ENCODE measurements at regions not wholly inside any gene's neighbourhood (a gene's known extent, or its start where the extent isn't known, plus 50 kb on each side); places are given as distances from the start of the nearest gene placed in this dataset.

DNA sequence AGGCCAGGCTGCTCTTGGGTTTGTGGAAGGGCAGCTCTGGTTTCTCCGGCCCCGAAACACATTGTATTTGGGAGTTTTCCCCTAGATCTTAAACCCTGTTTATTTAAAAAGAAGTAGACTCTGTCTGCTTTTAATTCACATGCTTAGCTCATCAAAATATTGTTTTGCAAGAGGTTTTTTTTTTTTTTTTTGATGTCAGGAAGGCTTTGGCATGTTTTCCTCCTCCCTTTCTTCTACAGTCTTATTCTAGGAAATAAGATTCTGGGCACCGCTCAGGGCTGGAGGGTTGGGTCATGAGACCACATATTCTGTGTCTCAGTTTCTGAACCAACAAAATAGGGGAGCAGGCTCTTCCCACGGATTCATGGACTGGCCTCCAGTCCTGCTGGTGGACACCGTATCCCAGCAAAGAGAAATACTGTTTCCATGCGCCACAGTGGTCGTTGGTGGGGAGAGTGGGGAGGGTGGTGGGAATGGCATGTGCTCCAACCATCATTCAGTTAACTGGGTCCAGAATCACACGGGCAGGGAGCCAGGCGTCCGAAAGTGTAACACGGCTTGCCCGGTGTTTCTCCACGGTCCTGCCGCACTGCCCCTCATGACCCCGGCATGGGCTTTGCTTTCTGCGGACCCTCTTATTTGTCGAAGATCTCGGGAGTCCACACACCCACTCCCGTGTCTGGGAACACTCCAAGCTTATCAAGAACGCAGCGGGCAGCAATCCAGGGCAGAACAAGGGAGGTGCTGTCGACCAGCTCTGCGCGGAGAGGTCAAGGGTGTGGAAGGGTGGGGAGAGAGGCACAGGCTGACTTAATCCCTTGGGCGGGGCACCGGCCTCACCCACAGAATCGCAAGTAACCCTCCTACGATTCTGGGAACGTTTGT, 176.7 kb downstream of the GLI2 start:
- DNase-seq (ENCODE audit: insufficient read length, low spot score) (no peak), FAIRE-seq (peak; percentile 33)

DNA sequence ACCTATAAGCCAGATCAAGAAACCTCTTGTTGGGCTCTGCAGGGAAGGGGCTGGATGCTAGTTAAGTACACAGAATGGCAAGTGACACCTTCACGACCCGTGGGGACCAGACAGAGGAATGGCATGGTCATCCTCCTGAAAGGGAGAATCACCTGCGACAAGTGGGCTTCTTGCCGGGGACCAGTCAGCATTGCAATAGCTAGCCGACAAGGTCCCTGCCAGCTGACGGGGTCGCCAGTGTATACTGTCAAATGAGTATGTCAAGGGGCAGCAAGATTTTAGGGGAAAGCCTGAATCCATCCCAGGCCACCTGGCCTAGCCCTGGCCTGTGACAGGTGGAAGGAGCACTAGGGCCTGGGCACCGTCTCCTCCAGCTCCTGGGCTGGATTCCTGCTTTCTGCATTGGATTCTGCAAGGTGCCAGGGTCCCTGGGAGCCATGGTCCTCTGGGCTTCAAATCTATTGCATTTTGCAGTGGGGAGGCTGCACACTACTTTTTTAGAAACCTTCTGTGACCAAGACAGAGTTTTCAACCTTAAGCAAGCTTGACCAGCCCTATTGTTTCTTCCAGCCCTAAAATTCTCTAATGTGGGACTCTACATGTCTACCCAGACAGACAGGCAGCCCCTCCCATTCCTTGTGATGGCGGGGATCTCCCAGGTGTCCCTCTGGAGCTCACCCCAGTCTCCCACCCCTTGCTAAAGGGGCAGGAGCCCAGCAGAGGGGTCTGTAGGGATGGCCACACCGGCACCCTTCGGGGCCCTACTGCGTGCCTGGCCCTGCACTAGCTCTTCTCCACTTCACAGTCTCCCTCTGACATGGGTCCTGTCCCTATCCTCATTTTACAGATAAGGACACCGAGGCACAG, 178.5 kb downstream of the GLI2 start:
- FAIRE-seq (no peak), DNase-seq (ENCODE audit: insufficient read length, low spot score) (no peak)

GRCh38 chr2:120914839-120915521, 179.3 kb downstream of the GLI2 start:
- DNase-seq (ENCODE audit: insufficient read length, low spot score) = peak; percentile 84
- peak; percentile 98 for FAIRE-seq

DNA sequence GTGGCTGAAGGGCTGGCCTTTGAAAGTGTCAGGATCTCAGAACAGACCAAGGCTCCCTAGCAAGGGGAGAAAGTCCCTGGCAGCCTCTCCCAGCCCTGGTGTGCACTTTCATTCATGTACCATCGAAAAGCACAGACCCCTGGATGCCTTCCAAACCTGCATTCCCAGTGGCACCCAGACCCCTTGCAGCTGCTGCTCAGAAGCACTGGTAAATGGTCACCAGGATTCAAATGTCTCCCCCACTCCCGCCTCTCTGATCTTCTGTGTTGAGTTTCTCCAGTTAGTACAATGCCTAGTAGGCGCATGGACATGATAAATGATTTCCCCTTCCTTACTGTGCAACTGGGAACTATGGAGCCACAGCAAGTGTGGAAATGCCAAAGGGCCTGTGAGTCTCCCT, 180.0 kb downstream of the GLI2 start:
- peak; percentile 25 for DNase-seq (ENCODE audit: insufficient read length, low spot score)
- peak; percentile 38 for FAIRE-seq

GRCh38 chr2:120916446-120916845, 180.8 kb downstream of the GLI2 start:
- FAIRE-seq (no peak), DNase-seq (ENCODE audit: insufficient read length, low spot score) (no peak)

- DNase-seq (ENCODE audit: insufficient read length, low spot score) = no peak
- FAIRE-seq = no peak
Observed at GRCh38 chr2:120917886-120918285, 182.2 kb downstream of the GLI2 start.

DNA sequence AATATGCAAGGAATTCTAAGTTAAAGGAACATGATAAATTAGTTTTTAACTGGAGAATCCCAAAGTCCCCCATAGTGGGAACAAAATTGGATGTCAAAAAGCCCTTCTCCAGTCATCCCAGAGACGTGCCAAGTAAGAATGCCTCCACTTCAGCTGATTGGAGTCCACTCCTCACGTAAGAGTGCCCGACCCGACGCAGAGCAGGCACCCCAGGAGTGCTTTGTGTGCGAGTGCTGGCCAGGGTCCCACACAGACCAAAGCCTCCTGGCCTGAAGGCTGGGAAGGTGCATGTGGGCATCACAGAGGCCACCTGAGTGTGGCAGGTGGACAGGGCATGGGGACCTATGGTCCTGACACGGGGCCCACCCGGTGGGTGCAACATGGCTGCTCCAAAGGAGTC, 183.5 kb downstream of the GLI2 start:
- DNase-seq (ENCODE audit: insufficient read length, low spot score) (no peak), FAIRE-seq (no peak)

DNA sequence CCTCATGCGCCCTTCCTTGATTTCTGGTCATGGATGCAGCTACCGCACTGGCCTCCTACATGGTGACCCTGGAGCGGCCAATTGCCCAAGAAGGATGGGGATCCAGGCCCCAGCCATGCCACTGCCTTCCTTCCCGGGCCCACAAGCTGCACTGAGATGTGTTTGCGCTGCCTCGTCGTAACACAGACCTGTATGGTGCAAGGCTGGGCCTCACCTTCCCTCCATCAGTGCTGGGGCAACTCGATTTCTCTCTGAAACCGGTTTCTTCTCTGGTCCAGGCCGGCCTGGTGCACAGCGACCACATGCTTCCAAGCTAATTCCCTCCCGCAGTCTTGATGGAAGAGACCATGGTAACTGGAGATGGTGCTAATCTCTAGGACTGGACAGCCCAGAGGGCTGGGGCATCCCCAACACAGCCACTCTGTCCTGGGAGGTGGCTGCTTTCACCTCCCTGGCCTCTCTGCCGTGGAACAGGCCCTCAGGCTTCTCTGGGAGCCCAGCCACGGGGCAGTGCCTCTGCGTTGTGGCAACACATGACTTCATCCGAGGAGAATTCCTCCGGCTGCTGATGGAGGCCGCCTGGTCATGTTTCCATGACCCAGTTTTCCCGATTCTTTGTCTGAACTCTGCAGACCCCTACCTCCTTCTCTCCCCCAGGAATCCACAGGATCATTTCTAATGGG, 184.2 kb downstream of the GLI2 start:
- FAIRE-seq = peak; percentile 20
- peak; percentile 50 for DNase-seq (ENCODE audit: insufficient read length, low spot score)

DNA sequence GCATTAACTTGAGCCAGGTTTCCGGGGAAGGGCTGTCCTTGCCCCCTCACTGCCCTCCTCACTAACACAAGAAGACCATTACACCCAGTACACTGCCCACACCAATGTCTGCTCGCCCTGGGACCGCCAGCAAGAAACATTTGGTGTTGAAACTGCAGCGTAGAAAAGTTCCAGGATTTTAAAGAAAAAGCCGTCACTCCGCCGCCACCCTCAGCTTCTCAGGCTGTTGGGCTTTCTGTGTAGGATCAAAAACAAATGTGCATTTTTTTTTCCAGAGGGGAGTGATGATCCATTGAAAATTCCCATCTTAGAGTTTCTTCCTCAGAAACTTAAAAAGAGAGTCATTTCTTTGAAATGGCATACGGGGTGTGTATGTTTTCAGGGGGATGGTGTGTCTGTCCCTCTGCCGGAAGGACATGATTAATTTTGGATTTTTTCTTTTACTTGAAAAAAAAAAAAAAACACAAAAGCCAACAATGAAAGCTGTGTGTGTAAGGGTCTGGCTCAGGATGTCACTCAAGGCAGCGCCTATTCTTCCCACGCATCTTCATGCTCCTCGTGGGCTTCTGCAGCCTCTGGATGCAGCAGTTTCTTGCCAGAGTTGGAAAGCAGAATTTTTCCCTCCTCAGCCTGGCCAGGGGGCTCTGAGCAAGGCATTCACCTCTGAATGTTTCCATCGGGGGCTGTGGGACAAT, 184.9 kb downstream of the GLI2 start:
- DNase-seq (ENCODE audit: insufficient read length, low spot score) = no peak
- FAIRE-seq = no peak

DNA sequence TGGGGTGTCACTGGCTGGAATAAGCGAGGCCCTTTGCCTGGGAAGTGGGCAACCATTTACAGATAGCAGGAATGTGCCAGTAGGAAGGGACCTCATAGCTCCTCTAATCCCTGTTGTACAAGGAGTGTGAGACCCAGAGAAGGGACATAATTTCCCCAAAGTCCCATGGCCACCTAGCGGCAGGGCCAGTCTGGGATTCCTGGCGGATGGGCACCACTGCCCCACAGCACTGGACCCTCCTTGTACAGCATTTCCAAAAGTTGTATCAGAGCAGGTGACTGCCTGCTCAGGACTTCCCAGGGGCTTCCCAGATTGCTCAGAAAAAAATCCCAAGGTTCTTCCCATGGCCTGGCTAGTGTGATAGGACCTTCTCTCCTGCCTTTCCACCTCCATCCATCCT, 185.8 kb downstream of the GLI2 start:
- DNase-seq (ENCODE audit: insufficient read length, low spot score) (no peak), FAIRE-seq (no peak)

DNA sequence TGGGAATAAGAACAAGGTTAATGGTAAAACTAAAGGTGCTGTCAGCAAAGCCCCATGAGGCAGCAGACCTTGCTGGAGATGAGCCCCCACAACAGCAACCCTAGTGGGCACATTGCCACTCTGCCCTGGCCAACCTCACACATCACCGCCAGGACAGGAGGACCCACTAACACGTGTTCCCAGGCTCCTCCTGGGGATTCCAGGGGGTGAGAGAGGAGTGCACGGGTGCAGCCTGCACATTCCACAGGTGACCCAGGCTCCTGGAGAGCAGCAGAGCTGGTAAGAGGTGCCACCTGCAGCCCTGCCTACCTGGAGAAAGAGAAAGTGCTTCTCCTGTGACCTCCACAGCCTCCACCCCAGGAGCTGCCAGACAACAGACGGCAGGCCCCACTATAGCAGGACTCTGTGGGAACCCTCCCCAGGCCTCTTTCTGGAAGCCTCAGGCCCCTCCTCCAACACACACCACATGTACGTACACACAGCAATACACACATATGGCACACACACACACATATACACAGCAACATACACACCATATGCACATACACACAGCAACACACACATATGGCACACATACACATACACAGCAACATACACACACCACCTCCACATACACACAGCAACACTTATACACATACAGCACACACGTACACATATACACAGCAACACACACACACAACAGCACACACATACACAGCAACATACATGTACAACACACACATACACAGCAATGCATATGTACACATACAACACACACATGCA, 187.1 kb downstream of the GLI2 start:
- peak; percentile 99 for FAIRE-seq
- DNase-seq (ENCODE audit: insufficient read length, low spot score) = no peak

DNA sequence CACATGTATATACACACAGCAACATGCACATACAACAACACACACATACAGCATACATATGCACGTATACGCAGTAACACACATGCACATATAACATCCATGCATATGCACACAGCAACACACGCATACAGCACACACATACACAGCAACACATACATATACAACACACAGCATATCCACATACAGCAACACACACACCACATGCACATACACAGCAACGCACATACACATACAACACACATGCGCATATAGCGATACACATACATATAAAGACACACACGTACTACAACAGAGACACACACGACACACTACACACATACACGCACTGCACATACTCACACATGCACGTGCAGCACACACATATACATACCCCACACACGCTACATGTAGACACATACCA, 187.8 kb downstream of the GLI2 start:
- DNase-seq (ENCODE audit: insufficient read length, low spot score) (no peak), FAIRE-seq (no peak)

DNA sequence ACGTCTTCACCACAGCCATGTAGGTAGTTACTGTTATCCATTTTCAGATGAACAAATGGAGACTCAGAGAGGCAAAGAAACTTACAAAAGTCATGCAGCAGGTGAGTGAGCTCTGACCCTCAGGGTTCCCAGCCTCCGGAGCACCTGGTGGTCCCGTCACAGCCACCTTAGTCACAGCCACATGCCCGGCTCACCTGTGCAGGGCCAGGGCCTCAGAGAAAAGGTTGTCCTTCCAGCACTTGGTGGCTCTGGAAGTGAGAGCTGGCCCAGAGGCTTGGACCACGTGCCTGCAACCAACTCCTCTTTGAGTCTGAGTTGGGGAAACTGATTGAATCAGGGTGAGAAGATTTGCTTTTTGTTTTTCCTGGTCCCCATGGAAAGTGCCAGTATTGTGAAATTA, 189.3 kb downstream of the GLI2 start:
- FAIRE-seq = no peak
- no peak for DNase-seq (ENCODE audit: insufficient read length, low spot score)

DNA sequence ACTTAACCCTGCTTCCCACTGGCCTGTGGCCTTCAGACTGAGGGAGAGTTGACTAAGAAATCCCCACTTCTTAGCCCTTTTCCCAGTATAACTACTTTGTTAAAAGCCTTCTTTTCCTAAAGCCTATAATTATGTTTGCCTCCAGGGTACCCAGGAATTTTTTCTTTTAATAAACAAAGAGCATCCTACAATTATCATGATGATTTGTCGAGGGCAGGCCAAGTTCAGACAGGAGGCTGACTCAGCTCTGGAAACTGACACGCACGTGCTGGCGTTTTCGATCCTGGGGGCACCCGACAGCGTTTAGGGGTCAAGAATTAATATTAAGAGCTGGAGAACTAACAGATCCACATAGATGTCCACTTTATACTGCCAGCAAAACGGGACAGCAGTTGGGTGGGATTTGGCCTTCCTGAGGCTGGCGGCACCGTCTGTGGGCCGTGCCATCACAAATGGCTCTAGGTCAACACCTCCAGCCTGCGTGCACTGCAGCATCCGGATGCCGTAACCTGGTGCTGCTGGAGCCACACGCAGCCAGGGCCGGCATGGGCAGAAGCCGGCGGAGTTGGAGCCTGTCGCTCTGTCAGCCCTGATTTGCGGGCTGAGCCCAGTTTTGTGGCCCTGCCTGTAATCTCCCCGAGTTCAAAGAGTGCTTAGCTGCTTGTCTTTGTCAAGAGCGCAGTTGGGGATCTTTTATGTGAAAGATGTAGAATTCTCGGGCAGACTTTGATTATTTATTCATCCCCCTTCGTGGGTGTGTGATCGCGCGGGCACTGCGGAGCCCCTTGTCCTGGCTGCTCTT, 191.0 kb downstream of the GLI2 start:
- DNase-seq (ENCODE audit: insufficient read length, low spot score) = no peak
- peak; percentile 59 for FAIRE-seq

DNA sequence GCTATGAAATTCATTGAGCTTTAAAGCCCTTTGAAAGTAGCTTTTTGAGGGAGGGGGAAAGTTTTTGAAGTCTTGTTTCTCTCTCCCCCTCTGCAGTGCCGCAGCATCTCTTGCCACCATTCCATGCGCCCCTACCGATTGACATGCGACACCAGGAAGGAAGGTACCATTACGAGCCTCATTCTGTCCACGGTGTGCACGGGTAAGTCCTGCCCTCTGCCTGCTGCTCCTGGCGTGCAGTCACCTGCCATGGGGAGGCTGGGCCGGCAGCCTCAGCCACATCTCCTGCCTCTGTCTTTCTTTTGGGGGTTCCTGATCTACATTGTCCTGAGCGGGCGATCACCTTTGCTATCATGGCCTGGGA, 191.6 kb downstream of the GLI2 start:
- FAIRE-seq (no peak), DNase-seq (ENCODE audit: insufficient read length, low spot score) (no peak)

GRCh38 chr2:120929829-120930228, 194.2 kb downstream of the GLI2 start:
- FAIRE-seq (no peak), DNase-seq (ENCODE audit: insufficient read length, low spot score) (no peak)

DNA sequence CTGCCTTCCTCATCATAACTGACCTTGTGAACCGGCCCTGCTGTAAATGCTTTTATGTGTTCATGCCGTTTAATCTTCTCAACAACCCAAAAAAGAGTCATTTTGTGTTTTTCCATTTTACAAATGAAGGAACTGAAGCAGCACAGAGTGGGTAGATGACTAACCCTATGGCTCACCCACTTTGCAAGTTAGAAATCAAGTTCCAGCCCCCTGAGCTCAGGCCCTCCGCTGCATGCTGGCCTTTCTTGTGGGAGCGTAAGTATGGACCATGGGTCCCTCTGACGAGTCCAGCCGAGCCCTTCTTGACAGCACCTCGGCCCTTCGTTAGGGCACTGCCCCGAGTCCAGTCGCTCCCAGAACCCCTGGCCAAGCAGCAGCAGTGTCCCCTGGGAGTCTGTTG, 194.6 kb downstream of the GLI2 start:
- FAIRE-seq (no peak), DNase-seq (ENCODE audit: insufficient read length, low spot score) (no peak)

DNA sequence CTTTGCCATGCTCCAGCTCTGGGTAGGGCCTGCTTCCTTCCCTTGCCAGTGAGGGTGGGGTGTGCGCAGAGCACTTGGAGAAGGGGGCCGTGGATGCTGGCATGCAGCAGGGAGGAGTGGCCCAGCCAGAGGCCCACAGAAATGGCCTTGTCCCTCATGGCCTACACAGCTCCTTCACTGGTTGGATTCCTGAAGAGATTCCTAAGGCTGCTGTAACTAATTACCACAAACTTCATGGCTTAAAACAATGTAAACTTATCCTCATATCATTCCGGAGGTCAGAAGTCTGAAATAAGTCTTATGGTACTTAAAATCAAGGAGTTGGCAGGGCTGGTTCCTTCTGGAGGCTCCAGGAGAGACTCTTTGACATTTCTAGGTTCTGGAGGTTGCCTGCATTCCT, 195.2 kb downstream of the GLI2 start:
- DNase-seq (ENCODE audit: insufficient read length, low spot score) = no peak
- no peak for FAIRE-seq

GRCh38 chr2:120932472-120932871, 196.8 kb downstream of the GLI2 start:
- no peak for FAIRE-seq
- no peak for DNase-seq (ENCODE audit: insufficient read length, low spot score)

Data from HTR-8/SVneo (cell line).